IMR-90 (cell line): ENCODE measurements at regions not wholly inside any gene's neighbourhood (a gene's known extent, or its start where the extent isn't known, plus 50 kb on each side); places are given as distances from the start of the nearest gene placed in this dataset.

Source experiments
- ATAC-seq: fragments of 200-7000 bp; cut with Tn5 transposase; 2 replicates; pipeline ENCODE4 v1.9.1; 2020; ENCODE audit warnings: low read depth, mild to moderate bottlenecking, moderate library complexity
- BruUV-seq: library from RNA; stranded (reverse); fragments of 400-500 nt; replicated peaks from 2 replicates; lab custom pipeline; 2021; lab: Mats Ljungman, UMichigan
- CTCF ChIA-PET: fragments of 300-600 bp; formaldehyde crosslinking; extraction: SDS; loops from one replicate; lab custom pipeline; 2021; ENCODE audit warnings: antibody characterized with exemption; lab: Yijun Ruan, JAX
- POLR2A ChIA-PET: fragments of 300-600 bp; sonication (Branson Sonifier 250); formaldehyde crosslinking; loops from one replicate; lab custom pipeline; 2022; ENCODE audit warnings: antibody characterized with exemption; ENCODE audit not compliant: unreplicated experiment; lab: Charles Lee
- DNase-seq: peaks from one replicate; pipeline ENCODE4 v3.0.0; 2013
- H2AFZ ChIP-seq: replicated peaks from 2 replicates; pipeline ENCODE3; 2013; ENCODE audit warnings: low read length, mild to moderate bottlenecking; ENCODE audit not compliant: poor library complexity
- H2AK5ac ChIP-seq: 2 replicates; pipeline ENCODE4 v1.6.1; 2013; ENCODE audit warnings: low read depth, low read length, inconsistent platforms
- H2AK9ac ChIP-seq: replicated peaks from 2 replicates; pipeline ENCODE3; 2013; ENCODE audit warnings: mild to moderate bottlenecking, low read depth, low read length, moderate library complexity; ENCODE audit not compliant: poor library complexity
- H2BK120ac ChIP-seq: 2 replicates; pipeline ENCODE4 v1.6.1; 2013; ENCODE audit warnings: low read depth, low read length, inconsistent platforms
- H2BK15ac ChIP-seq: 3 replicates; pipeline ENCODE4 v1.6.1; 2013; ENCODE audit warnings: low read depth, low read length, inconsistent platforms
- H2BK20ac ChIP-seq: 2 replicates; pipeline ENCODE4 v1.6.1; 2013; ENCODE audit warnings: low read depth, mild to moderate bottlenecking, inconsistent platforms, low read length, moderate library complexity
- H2BK5ac ChIP-seq: 2 replicates; pipeline ENCODE4 v1.6.1; 2013; ENCODE audit warnings: mild to moderate bottlenecking, low read depth, low read length, inconsistent platforms; ENCODE audit not compliant: poor library complexity, severe bottlenecking
- H3K14ac ChIP-seq: replicated peaks from 2 replicates; pipeline ENCODE4 v1.6.1; 2013; ENCODE audit warnings: low read depth, low read length, inconsistent platforms
- H3K18ac ChIP-seq: 2 replicates; pipeline ENCODE4 v1.6.1; 2013; ENCODE audit warnings: low read depth, low read length, control low read depth
- H3K23ac ChIP-seq: 2 replicates; pipeline ENCODE4 v1.6.1; 2013; ENCODE audit warnings: low read depth, low read length, inconsistent platforms
- H3K27ac ChIP-seq: 2 replicates; pipeline ENCODE4 v1.5.1; 2013; ENCODE audit warnings: mild to moderate bottlenecking, control low read depth, low read length; ENCODE audit not compliant: insufficient read depth
- H3K27me3 ChIP-seq: 2 replicates; pipeline ENCODE4 v1.6.1; 2013; ENCODE audit warnings: low read length; ENCODE audit not compliant: control insufficient read depth, insufficient read depth
- H3K36me3 ChIP-seq: 2 replicates; pipeline ENCODE4 v1.6.1; 2013; ENCODE audit warnings: low read length, mixed read lengths; ENCODE audit not compliant: control insufficient read depth, insufficient read depth
- H3K4ac ChIP-seq: 2 replicates; pipeline ENCODE4 v1.6.1; 2013; ENCODE audit warnings: low read depth, low read length, inconsistent platforms
- H3K4me1 ChIP-seq: 2 replicates; pipeline ENCODE4 v1.6.1; 2013; ENCODE audit warnings: low read length, mixed read lengths; ENCODE audit not compliant: control insufficient read depth, insufficient read depth
- H3K4me2 ChIP-seq: 2 replicates; pipeline ENCODE4 v1.6.1; 2013; ENCODE audit warnings: low read depth, mild to moderate bottlenecking, control low read depth, low read length, moderate library complexity
- H3K4me3 ChIP-seq: 2 replicates; pipeline ENCODE4 v1.5.1; 2013; ENCODE audit warnings: low read depth, mild to moderate bottlenecking, control low read depth, low read length, moderate library complexity; ENCODE audit not compliant: insufficient read depth
- H3K56ac ChIP-seq: 2 replicates; pipeline ENCODE4 v1.6.1; 2013; ENCODE audit warnings: low read length, inconsistent platforms; ENCODE audit not compliant: insufficient read depth; ENCODE audit errors: extremely low read depth
- H3K79me1 ChIP-seq, 2 experiments: 2 replicates each; pipeline ENCODE4 v1.6.1; 2013; ENCODE audit warnings: low read length in 2 of 2, inconsistent platforms in 1 of 2, low read depth in 1 of 2
- H3K9ac ChIP-seq: 2 replicates; pipeline ENCODE4 v1.6.1; 2013; ENCODE audit warnings: low read depth, low read length, control low read depth
- H3K9me1 ChIP-seq: 2 replicates; pipeline ENCODE4 v1.6.1; 2013; ENCODE audit warnings: low read length, inconsistent platforms; ENCODE audit not compliant: insufficient read depth
- H3K9me3 ChIP-seq: 2 replicates; pipeline ENCODE4 v1.6.1; 2013; ENCODE audit warnings: low read length; ENCODE audit not compliant: control insufficient read depth, insufficient read depth
- H4K20me1 ChIP-seq: 2 replicates; pipeline ENCODE4 v1.6.1; 2013; ENCODE audit warnings: low read length, inconsistent platforms; ENCODE audit not compliant: insufficient read depth
- H4K5ac ChIP-seq: 2 replicates; pipeline ENCODE4 v1.6.1; 2013; ENCODE audit warnings: mild to moderate bottlenecking, low read depth, low read length, control low read depth
- H4K8ac ChIP-seq, 2 experiments: 2 replicates each; pipeline ENCODE4 v1.6.1; 2013; ENCODE audit warnings: low read depth in 2 of 2, low read length in 2 of 2, control low read depth in 1 of 2, inconsistent platforms in 1 of 2
- H4K91ac ChIP-seq: 2 replicates; pipeline ENCODE4 v1.6.1; 2013; ENCODE audit warnings: low read depth, low read length, inconsistent platforms; ENCODE audit not compliant: insufficient read depth
- BHLHE40 ChIP-seq: fragments of 150-350 bp; IDR thresholded peaks from 2 replicates; pipeline ENCODE4 v1.6.1; 2016; ENCODE audit warnings: mild to moderate bottlenecking, low read depth, low read length
- CEBPB ChIP-seq: IDR thresholded peaks from 2 replicates; pipeline ENCODE4 v1.6.1; 2012; ENCODE audit warnings: low read depth, low read length, improper control_type of control experiment
- MAFK ChIP-seq: IDR thresholded peaks from 2 replicates; pipeline ENCODE4 v1.6.1; 2012; ENCODE audit warnings: low read depth, low read length, improper control_type of control experiment
- POLR2A ChIP-seq: IDR thresholded peaks from 2 replicates; pipeline ENCODE4 v1.6.1; 2012; ENCODE audit warnings: mild to moderate bottlenecking, low read depth, low read length
- USF2 ChIP-seq: fragments of 150-350 bp; IDR thresholded peaks from 2 replicates; pipeline ENCODE4 v1.6.1; 2017; ENCODE audit warnings: mild to moderate bottlenecking, antibody characterized with exemption, low read length, low read depth
- WGBS, 2 experiments: methylation state at CpG; one replicate each; pipeline versions ENCODE4 v1.1.5 to v1.1.7; 2013; ENCODE audit warnings: missing lambda C conversion rate in 2 of 2; ENCODE audit not compliant: insufficient read length in 1 of 2; ENCODE audit errors: extremely low coverage in 2 of 2; 5-methylcytosine and 5-hydroxymethylcytosine counted together
- dilution Hi-C: fragments of 300-500 bp; cut with HindIII; formaldehyde crosslinking; loops from one replicate; pipeline ENCODE4 v1.14.3; 2018; ENCODE audit warnings: low sequenced_read_pairs; ENCODE audit not compliant: unreplicated experiment
- in situ Hi-C: fragments of 300-500 bp; cut with MboI; formaldehyde crosslinking; loops from 3 replicates; pipeline ENCODE4 v1.14.3; 2019; ENCODE audit warnings: low sequenced_read_pairs, inconsistent platforms, mixed read lengths
- intact Hi-C: fragments of 100-400 bp; cut with micrococcal nuclease; formaldehyde crosslinking; loops from 2 replicates; pipeline ENCODE4 v1.10.0; 2022

- H4K91ac ChIP-seq: no peak overlapping the region
- no peak for TF ChIP-seq USF2
- TF ChIP-seq BHLHE40: no peak
- TF ChIP-seq CEBPB: peak; percentile 93
- no peak for TF ChIP-seq MAFK
- no peak for TF ChIP-seq POLR2A
- no peak overlapping the region for H3K14ac ChIP-seq
- DNase-seq (no peak), ATAC-seq (no peak)
- H4K5ac ChIP-seq: no peak overlapping the region
- no peak overlapping the region for H4K8ac ChIP-seq
- H3K9ac ChIP-seq: no peak overlapping the region
- H2BK120ac ChIP-seq: no peak overlapping the region
- H3K56ac ChIP-seq: no peak overlapping the region
- no peak overlapping the region for H2AK5ac ChIP-seq
- no CpG with 5 or more reads among the region's 4 CpGs for WGBS, 2 experiments
- H3K4me2 ChIP-seq: no peak overlapping the region
- CTCF ChIA-PET: no interaction called here
- no peak overlapping the region for H2AK9ac ChIP-seq
- no peaks in the 10 kb centered on the region for H4K20me1 ChIP-seq
- POLR2A ChIA-PET: no interaction called here
- in situ Hi-C loops (no loop called here), intact Hi-C loops (no loop called here), dilution Hi-C loops (no loop called here)
- H3K79me1 ChIP-seq: no peaks in the 10 kb centered on the region
- no peak overlapping the region for H2AFZ ChIP-seq
- BruUV-seq: no TSS peak
- no peak overlapping the region for H3K4me3 ChIP-seq
- H3K36me3 ChIP-seq: no peaks in the 10 kb centered on the region
- no peaks in the 10 kb centered on the region for H3K27me3 ChIP-seq
- no peak overlapping the region for H3K18ac ChIP-seq
- no peaks in the 10 kb centered on the region for H3K9me3 ChIP-seq
- H2BK15ac ChIP-seq: no peak overlapping the region
- no peak overlapping the region for H2BK5ac ChIP-seq
- H3K23ac ChIP-seq: no peak overlapping the region
- no peak overlapping the region for H3K4ac ChIP-seq
- no peaks in the 10 kb centered on the region for H3K9me1 ChIP-seq
- no peak overlapping the region for H3K27ac ChIP-seq
- H3K4me1 ChIP-seq: no peaks in the 10 kb centered on the region
- no peak overlapping the region for H2BK20ac ChIP-seq
Observed at GRCh38 chrX:132561483-132561882, 72.6 kb upstream of the MBNL3 start.
